ENCODE measurements at regions not wholly inside any gene's neighbourhood (a gene's known extent, or its start where the extent isn't known, plus 50 kb on each side); places are given as distances from the start of the nearest gene placed in this dataset.

- H3K36me3 ChIP-seq (ENCODE audit: control insufficient read depth, insufficient read depth, low read length), result no peaks in the 10 kb centered on the region
- H3K4me1 ChIP-seq (ENCODE audit: control insufficient read depth, insufficient read depth, low read length), result peaks cover 7% of the 10 kb centered on the region
- no peak overlapping the region for H3K18ac ChIP-seq (ENCODE audit: low read depth, low read length)
- H3K27me3 ChIP-seq (ENCODE audit: control insufficient read depth, insufficient read depth, low read length), result no peaks in the 10 kb centered on the region
- dilution Hi-C loops (cut with HindIII; ENCODE audit: low sequenced_read_pairs, unreplicated experiment) (no loop called here), in situ Hi-C loops (cut with MboI; ENCODE audit: low sequenced_read_pairs) (no loop called here), intact Hi-C loops (cut with micrococcal nuclease) (no loop called here)
- H3K9me3 ChIP-seq (ENCODE audit: control insufficient read depth, insufficient read depth, low read length), result no peaks in the 10 kb centered on the region
- H2BK20ac ChIP-seq (ENCODE audit: low read depth, low read length), result no peak overlapping the region
- no peak overlapping the region for H2AK5ac ChIP-seq (ENCODE audit: low read depth, low read length)
- H2BK15ac ChIP-seq (ENCODE audit: low read depth, low read length), result no peak overlapping the region
- TF ChIP-seq RAD21 (IDR thresholded peaks at IDR 0.05; ENCODE audit: low read length) (no peak), RFX5 (IDR thresholded peaks at IDR 0.05; ENCODE audit: low read depth, low read length) (no peak)
- no peak overlapping the region for H4K8ac ChIP-seq (ENCODE audit: low read depth in 2 of 2, low read length in 2 of 2)
- no peak overlapping the region for H3K4ac ChIP-seq (ENCODE audit: low read depth, low read length)
- H3K14ac ChIP-seq (replicated peaks; ENCODE audit: low read depth, low read length), result no peak overlapping the region
- no peak overlapping the region for H2AK9ac ChIP-seq (replicated peaks; ENCODE audit: low read depth, low read length, poor library complexity)
- no peak overlapping the region for H3K23ac ChIP-seq (ENCODE audit: low read depth, low read length)
- H3K9ac ChIP-seq (ENCODE audit: low read depth, low read length), result no peak overlapping the region
- H3K79me1 ChIP-seq (ENCODE audit: low read depth in 1 of 2, low read length in 2 of 2), result no peaks in the 10 kb centered on the region
- no peak overlapping the region for H3K56ac ChIP-seq (ENCODE audit: extremely low read depth, insufficient read depth, low read length)
- no peak overlapping the region for H4K91ac ChIP-seq (ENCODE audit: insufficient read depth, low read depth, low read length)
- no peak overlapping the region for H2AFZ ChIP-seq (replicated peaks; ENCODE audit: low read length, poor library complexity)
- DNase-seq (no peak), ATAC-seq (ENCODE audit: low read depth) (no peak)
- H3K4me2 ChIP-seq (ENCODE audit: low read depth, low read length), result no peak overlapping the region
- ChIA-PET CTCF (no interaction called here), POLR2A (ENCODE audit: unreplicated experiment) (no interaction called here)
- H3K9me1 ChIP-seq (ENCODE audit: insufficient read depth, low read length), result no peaks in the 10 kb centered on the region
- no peak overlapping the region for H4K5ac ChIP-seq (ENCODE audit: low read depth, low read length)
- BruUV-seq (replicated peaks), result no TSS peak
- no peak overlapping the region for H3K4me3 ChIP-seq (ENCODE audit: insufficient read depth, low read depth, low read length)
- no peak overlapping the region for H2BK120ac ChIP-seq (ENCODE audit: low read depth, low read length)
- H2BK5ac ChIP-seq (ENCODE audit: low read depth, low read length, poor library complexity, severe bottlenecking), result no peak overlapping the region
- WGBS, 2 experiments (ENCODE audit: extremely low coverage in 2 of 2, insufficient read length in 1 of 2), result no CpG with 5 or more reads among the region's 1 CpG
- no peak overlapping the region for H3K27ac ChIP-seq (ENCODE audit: insufficient read depth, low read length)
- no peaks in the 10 kb centered on the region for H4K20me1 ChIP-seq (ENCODE audit: insufficient read depth, low read length)
These were observed 157.0 kb downstream of the FAM114A2 start for GRCh38 chr5:153881687-153882086.

All from IMR-90 (cell line).